ENCODE measurements at regions not wholly inside any gene's neighbourhood (a gene's known extent, or its start where the extent isn't known, plus 50 kb on each side); places are given as distances from the start of the nearest gene placed in this dataset.
"Not testable (repeated sequence)": the region's sequence is repeated elsewhere in the genome, so short reads cannot be mapped to it uniquely, and the experiment has no call there.

DNA sequence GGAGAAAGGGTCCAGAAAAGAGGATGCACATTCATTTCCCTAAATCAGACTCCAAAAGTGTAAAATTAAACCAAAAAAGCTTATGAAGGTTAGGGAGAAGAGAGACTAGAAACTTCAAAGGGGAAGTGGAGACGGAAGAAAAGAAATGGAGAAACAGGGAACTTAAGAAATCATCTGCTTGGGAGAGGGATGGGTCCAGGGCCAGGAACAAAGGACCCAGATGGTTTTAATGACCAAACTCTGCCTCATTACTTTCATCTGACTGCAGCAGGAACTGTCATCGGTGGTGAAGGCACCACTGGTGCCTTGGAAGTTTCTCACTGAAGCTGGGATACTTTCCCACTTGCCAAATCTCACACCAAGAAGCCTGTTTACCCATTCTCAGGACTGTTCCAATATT is 70.5 kb upstream of the SLC4A7 start:
- H3K9ac ChIP-seq (ENCODE audit: low read length), result no peak overlapping the region
- no peak overlapping the region for H3K27ac ChIP-seq (ENCODE audit: low read length)
- H3K27me3 ChIP-seq (ENCODE audit: low read depth, low read length), result no peaks in the 10 kb centered on the region
- TF ChIP-seq CTCF (IDR thresholded peaks at IDR 0.05; ENCODE audit: low read depth, low read length), result no peak
- no peak for TF ChIP-seq EZH2phosphoT487 (IDR thresholded peaks at IDR 0.05; ENCODE audit: low read depth)
- no peaks in the 10 kb centered on the region for H4K20me1 ChIP-seq (ENCODE audit: insufficient read depth, low read length)
- H3K4me1 ChIP-seq (ENCODE audit: low read length), result peaks cover 10% of the 10 kb centered on the region; the same call in 1 of the 2 replicates
- no peaks in the 10 kb centered on the region for H3K79me2 ChIP-seq (ENCODE audit: low read length)
- no peak overlapping the region for H2AFZ ChIP-seq (ENCODE audit: low read depth, low read length)
- H3K4me3 ChIP-seq (ENCODE audit: low read length), result no peak overlapping the region
- H3K9me3 ChIP-seq (ENCODE audit: insufficient read depth, low read length), result no peaks in the 10 kb centered on the region
- no peaks in the 10 kb centered on the region for H3K36me3 ChIP-seq (replicated peaks; ENCODE audit: low read depth, low read length)
- H3K4me2 ChIP-seq (ENCODE audit: low read length), result no peak overlapping the region

DNA sequence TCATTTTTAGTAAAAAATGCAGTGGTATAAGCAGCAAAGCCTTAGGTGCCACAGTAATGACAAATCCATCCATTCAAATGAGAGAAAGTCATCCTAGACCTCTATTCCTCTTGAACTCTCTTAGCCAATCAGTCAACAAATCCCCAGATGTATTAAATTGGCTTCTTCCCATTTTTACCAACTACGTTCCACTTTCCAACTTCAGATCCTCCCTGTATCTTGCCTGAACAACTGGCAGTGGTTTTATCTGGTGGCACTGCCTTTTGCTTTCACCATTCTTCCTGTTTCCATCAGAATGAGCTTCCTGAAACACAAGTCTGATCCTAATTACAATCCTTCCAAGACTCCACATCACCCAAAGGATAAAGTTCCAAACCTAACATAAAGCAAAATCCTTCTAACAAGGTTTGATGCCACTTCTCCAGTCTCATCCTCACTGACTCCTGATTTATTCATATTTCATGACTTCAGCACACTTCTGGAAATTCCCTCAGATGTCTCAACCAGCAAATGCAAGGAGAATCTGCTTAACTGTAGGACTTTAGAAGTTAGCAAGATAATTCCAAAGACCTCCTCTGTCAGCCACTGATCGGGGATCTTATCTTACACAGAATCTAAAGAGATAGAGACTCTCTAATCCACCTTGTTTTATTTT is 69.8 kb upstream of the SLC4A7 start:
- Histone ChIP-seq H3K36me3 (replicated peaks; ENCODE audit: low read depth, low read length) (no peaks in the 10 kb centered on the region), H3K4me1 (ENCODE audit: low read length) (peaks cover 10% of the 10 kb centered on the region; the same call in 1 of the 2 replicates), H2AFZ (ENCODE audit: low read depth, low read length) (no peak overlapping the region), H3K9me3 (ENCODE audit: insufficient read depth, low read length) (no peaks in the 10 kb centered on the region), H3K4me2 (ENCODE audit: low read length) (no peak overlapping the region), H3K79me2 (ENCODE audit: low read length) (no peaks in the 10 kb centered on the region), H3K27ac (ENCODE audit: low read length) (no peak overlapping the region), H4K20me1 (ENCODE audit: insufficient read depth, low read length) (no peaks in the 10 kb centered on the region), H3K4me3 (ENCODE audit: low read length) (no peak overlapping the region), H3K27me3 (ENCODE audit: low read depth, low read length) (no peaks in the 10 kb centered on the region), H3K9ac (ENCODE audit: low read length) (no peak overlapping the region)
- TF ChIP-seq EZH2phosphoT487 (IDR thresholded peaks at IDR 0.05; ENCODE audit: low read depth), result no peak

GRCh38 chr3:27552708-27553107 is 68.5 kb upstream of the SLC4A7 start:
- not testable (repeated sequence) for H3K79me2 ChIP-seq (ENCODE audit: low read length); H2AFZ ChIP-seq (ENCODE audit: low read depth, low read length); H3K27me3 ChIP-seq (ENCODE audit: low read depth, low read length); H3K9ac ChIP-seq (ENCODE audit: low read length); H3K4me2 ChIP-seq (ENCODE audit: low read length); H3K27ac ChIP-seq (ENCODE audit: low read length); H3K36me3 ChIP-seq (replicated peaks; ENCODE audit: low read depth, low read length); H3K4me3 ChIP-seq (ENCODE audit: low read length); H4K20me1 ChIP-seq (ENCODE audit: insufficient read depth, low read length); H3K9me3 ChIP-seq (ENCODE audit: insufficient read depth, low read length)
- peaks cover 10% of the 10 kb centered on the region; the same call in 1 of the 2 replicates for H3K4me1 ChIP-seq (ENCODE audit: low read length)

- not testable (repeated sequence) for H2AFZ ChIP-seq (ENCODE audit: low read depth, low read length)
Observed at GRCh38 chr3:27551413-27551812, 67.2 kb upstream of the SLC4A7 start.

DNA sequence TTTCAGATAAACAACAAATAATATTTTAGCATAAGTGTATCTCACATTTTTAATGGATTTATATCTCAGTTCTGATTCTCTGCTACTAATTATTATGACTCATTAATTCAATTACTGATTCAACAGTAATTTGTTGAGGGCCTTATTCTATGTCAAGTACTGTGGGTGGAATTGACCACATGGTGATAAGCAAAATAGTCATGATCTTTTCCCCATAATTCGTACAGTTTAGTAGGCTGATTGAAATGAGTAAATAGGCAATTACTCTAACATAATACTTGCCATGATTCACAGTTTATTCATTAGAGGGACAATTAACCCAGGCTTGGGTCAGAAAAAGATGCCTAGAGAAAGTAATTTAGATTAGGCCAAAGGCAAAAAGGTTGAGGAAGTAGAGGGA is 60.9 kb upstream of the SLC4A7 start:
- Histone ChIP-seq H4K20me1 (ENCODE audit: insufficient read depth, low read length) (no peaks in the 10 kb centered on the region), H3K27ac (ENCODE audit: low read length) (no peak overlapping the region), H3K36me3 (replicated peaks; ENCODE audit: low read depth, low read length) (no peaks in the 10 kb centered on the region), H3K4me3 (ENCODE audit: low read length) (no peak overlapping the region), H3K4me1 (ENCODE audit: low read length) (no peaks in the 10 kb centered on the region), H3K9me3 (ENCODE audit: insufficient read depth, low read length) (no peaks in the 10 kb centered on the region), H3K9ac (ENCODE audit: low read length) (no peak overlapping the region), H3K27me3 (ENCODE audit: low read depth, low read length) (no peaks in the 10 kb centered on the region), H2AFZ (ENCODE audit: low read depth, low read length) (no peak overlapping the region), H3K79me2 (ENCODE audit: low read length) (no peaks in the 10 kb centered on the region), H3K4me2 (ENCODE audit: low read length) (no peak overlapping the region)
- TF ChIP-seq EZH2phosphoT487 (IDR thresholded peaks at IDR 0.05; ENCODE audit: low read depth) (no peak), CTCF (IDR thresholded peaks at IDR 0.05; ENCODE audit: low read depth, low read length) (no peak)

More at GRCh38 chr3:27551413-27551812, 67.2 kb upstream of the SLC4A7 start:
- H3K4me2 ChIP-seq (ENCODE audit: low read length); H3K9me3 ChIP-seq (ENCODE audit: insufficient read depth, low read length); H4K20me1 ChIP-seq (ENCODE audit: insufficient read depth, low read length); H3K79me2 ChIP-seq (ENCODE audit: low read length); H3K27me3 ChIP-seq (ENCODE audit: low read depth, low read length); H3K4me3 ChIP-seq (ENCODE audit: low read length); H3K9ac ChIP-seq (ENCODE audit: low read length); H3K36me3 ChIP-seq (replicated peaks; ENCODE audit: low read depth, low read length); H3K27ac ChIP-seq (ENCODE audit: low read length): not testable (repeated sequence)
- peaks cover 10% of the 10 kb centered on the region; the same call in 1 of the 2 replicates for H3K4me1 ChIP-seq (ENCODE audit: low read length)

Data from OCI-LY3 (cell line).